ENCODE measurements at regions not wholly inside any gene's neighbourhood (a gene's known extent, or its start where the extent isn't known, plus 50 kb on each side); places are given as distances from the start of the nearest gene placed in this dataset.

GRCh38 chr3:66665021-66665695 lies 164.3 kb upstream of the LRIG1 start:
- no peak for TF ChIP-seq CTCF (IDR thresholded peaks at IDR 0.05)
- Histone ChIP-seq H3K4me1 (peaks cover 0 to 20% (median 13%) of the 10 kb centered on the region in 4 donors), H3K27me3 (no peaks in the 10 kb centered on the region), H3K9me3 (no peaks in the 10 kb centered on the region), H3K36me3 (no peaks in the 10 kb centered on the region), H3K4me3 (no peak overlapping the region), H3K27ac (no peak overlapping the region)
- intact Hi-C loops (cut with DNase I; ENCODE audit: low total_unique reads) = no loop called here
- no peak for DNase-seq

GRCh38 chr3:66666362-66666761 lies 165.5 kb upstream of the LRIG1 start:
- no peak for TF ChIP-seq CTCF (IDR thresholded peaks at IDR 0.05)
- H3K9me3 ChIP-seq = no peaks in the 10 kb centered on the region
- H3K27me3 ChIP-seq = no peaks in the 10 kb centered on the region
- no peak overlapping the region for H3K27ac ChIP-seq
- no peak for DNase-seq
- H3K4me1 ChIP-seq = peaks cover 0 to 20% (median 13%) of the 10 kb centered on the region in 4 donors
- intact Hi-C loops (cut with DNase I; ENCODE audit: low total_unique reads) = no loop called here
- no peaks in the 10 kb centered on the region for H3K36me3 ChIP-seq
- no peak overlapping the region for H3K4me3 ChIP-seq

- Histone ChIP-seq H3K4me1 (peaks cover 0 to 20% (median 13%) of the 10 kb centered on the region in 4 donors), H3K4me3 (no peak overlapping the region), H3K9me3 (no peaks in the 10 kb centered on the region), H3K27me3 (no peaks in the 10 kb centered on the region), H3K36me3 (no peaks in the 10 kb centered on the region), H3K27ac (no peak overlapping the region)
- no peak for TF ChIP-seq CTCF (IDR thresholded peaks at IDR 0.05)
- intact Hi-C loops (cut with DNase I; ENCODE audit: low total_unique reads) = no loop called here
- no peak for DNase-seq
These were observed 166.4 kb upstream of the LRIG1 start for GRCh38 chr3:66667263-66667662.

- no peak for TF ChIP-seq CTCF (IDR thresholded peaks at IDR 0.05)
- peaks cover 0 to 17% (median 6%) of the 10 kb centered on the region in 4 donors for H3K4me1 ChIP-seq
- intact Hi-C loops (cut with DNase I; ENCODE audit: low total_unique reads) = no loop called here
- H3K36me3 ChIP-seq = no peaks in the 10 kb centered on the region
- H3K27ac ChIP-seq = no peak overlapping the region
- no peak for DNase-seq
- H3K9me3 ChIP-seq = no peaks in the 10 kb centered on the region
- H3K27me3 ChIP-seq = no peaks in the 10 kb centered on the region
- no peak overlapping the region for H3K4me3 ChIP-seq
These were observed 170.5 kb upstream of the LRIG1 start for GRCh38 chr3:66671291-66671690.

- intact Hi-C loops (cut with DNase I; ENCODE audit: low total_unique reads) = no loop called here
- H3K27ac ChIP-seq = no peak overlapping the region
- no peak for DNase-seq
- no peaks in the 10 kb centered on the region for H3K27me3 ChIP-seq
- peaks cover 0 to 5% (median 0%) of the 10 kb centered on the region in 4 donors for H3K4me1 ChIP-seq
- H3K9me3 ChIP-seq = no peaks in the 10 kb centered on the region
- TF ChIP-seq CTCF (IDR thresholded peaks at IDR 0.05) = no peak
- H3K36me3 ChIP-seq = no peaks in the 10 kb centered on the region
- H3K4me3 ChIP-seq = no peak overlapping the region
These were observed 172.0 kb upstream of the LRIG1 start for GRCh38 chr3:66672830-66673229.
